ENCODE measurements at regions not wholly inside any gene's neighbourhood (a gene's known extent, or its start where the extent isn't known, plus 50 kb on each side); places are given as distances from the start of the nearest gene placed in this dataset.
"Not testable (repeated sequence)": the region's sequence is repeated elsewhere in the genome, so short reads cannot be mapped to it uniquely, and the experiment has no call there.

DNA sequence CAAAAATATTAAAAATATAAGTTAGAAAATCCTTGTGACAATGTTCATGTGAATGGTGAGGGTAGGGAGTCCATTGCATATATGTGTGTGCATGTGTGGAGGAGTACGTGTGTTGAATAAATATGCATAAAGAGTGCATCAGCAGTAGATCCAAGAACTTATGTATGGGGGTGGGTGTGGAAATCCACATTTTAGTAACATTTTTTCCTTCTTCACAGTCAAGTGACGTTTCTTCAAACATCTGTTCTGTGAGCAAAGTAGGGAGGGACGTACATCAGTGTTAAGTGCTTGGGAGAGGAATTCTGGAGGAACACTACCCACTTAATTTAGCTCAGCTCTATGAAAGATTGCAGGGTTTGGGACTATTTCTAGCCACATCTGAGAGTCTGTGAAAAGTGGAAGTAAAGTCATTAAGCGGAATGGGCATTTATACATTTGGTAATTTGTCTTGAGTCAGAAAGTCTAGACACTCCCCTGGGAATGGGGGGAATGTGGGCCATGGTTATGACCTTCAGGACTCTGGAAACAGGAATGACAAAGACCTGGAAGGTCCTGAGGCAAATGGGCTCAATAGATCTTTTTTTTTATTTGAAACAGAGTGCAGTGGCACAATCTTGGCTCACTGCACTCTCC is 156.4 kb upstream of the PLXNC1 start:
- Histone ChIP-seq H3K27me3 (ENCODE audit: low read depth, low read length) (no peaks in the 10 kb centered on the region), H3K9ac (ENCODE audit: low read length) (no peak overlapping the region), H3K36me3 (replicated peaks; ENCODE audit: low read depth, low read length) (no peaks in the 10 kb centered on the region), H4K20me1 (ENCODE audit: insufficient read depth, low read length) (no peaks in the 10 kb centered on the region), H3K4me3 (ENCODE audit: low read length) (no peak overlapping the region), H3K4me2 (ENCODE audit: low read length) (no peak overlapping the region), H3K79me2 (ENCODE audit: low read length) (no peaks in the 10 kb centered on the region), H3K9me3 (ENCODE audit: insufficient read depth, low read length) (no peaks in the 10 kb centered on the region), H3K27ac (ENCODE audit: low read length) (no peak overlapping the region), H3K4me1 (ENCODE audit: low read length) (no peaks in the 10 kb centered on the region), H2AFZ (ENCODE audit: low read depth, low read length) (no peak overlapping the region)
- no peak for TF ChIP-seq EZH2phosphoT487 (IDR thresholded peaks at IDR 0.05; ENCODE audit: low read depth)
- TF ChIP-seq, protein P1, sequence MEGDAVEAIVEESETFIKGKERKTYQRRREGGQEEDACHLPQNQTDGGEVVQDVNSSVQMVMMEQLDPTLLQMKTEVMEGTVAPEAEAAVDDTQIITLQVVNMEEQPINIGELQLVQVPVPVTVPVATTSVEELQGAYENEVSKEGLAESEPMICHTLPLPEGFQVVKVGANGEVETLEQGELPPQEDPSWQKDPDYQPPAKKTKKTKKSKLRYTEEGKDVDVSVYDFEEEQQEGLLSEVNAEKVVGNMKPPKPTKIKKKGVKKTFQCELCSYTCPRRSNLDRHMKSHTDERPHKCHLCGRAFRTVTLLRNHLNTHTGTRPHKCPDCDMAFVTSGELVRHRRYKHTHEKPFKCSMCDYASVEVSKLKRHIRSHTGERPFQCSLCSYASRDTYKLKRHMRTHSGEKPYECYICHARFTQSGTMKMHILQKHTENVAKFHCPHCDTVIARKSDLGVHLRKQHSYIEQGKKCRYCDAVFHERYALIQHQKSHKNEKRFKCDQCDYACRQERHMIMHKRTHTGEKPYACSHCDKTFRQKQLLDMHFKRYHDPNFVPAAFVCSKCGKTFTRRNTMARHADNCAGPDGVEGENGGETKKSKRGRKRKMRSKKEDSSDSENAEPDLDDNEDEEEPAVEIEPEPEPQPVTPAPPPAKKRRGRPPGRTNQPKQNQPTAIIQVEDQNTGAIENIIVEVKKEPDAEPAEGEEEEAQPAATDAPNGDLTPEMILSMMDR (IDR thresholded peaks at IDR 0.05; ENCODE audit: low read depth, low read length): no peak

DNA sequence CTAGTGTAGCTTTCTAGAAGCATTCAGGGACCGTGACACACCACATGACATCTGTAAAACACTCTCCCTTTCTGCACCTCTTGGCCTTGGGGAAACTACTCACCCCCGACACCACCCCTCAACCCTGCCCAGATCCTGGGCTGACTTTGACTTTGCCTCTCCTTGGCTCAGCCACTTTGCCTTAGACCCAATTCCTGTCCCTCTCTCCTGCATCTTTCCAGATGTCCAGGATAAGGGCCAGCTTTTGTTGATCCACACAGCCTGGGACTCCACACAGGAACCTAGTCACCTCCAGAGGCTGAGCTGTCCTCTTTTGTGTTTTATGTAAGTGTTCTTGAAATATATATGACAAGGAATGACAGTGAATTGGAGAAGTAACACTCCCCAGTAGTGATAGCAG is 153.7 kb upstream of the PLXNC1 start:
- Histone ChIP-seq H3K27me3 (ENCODE audit: low read depth, low read length) (no peaks in the 10 kb centered on the region), H3K4me1 (ENCODE audit: low read length) (no peaks in the 10 kb centered on the region), H2AFZ (ENCODE audit: low read depth, low read length) (no peak overlapping the region), H3K79me2 (ENCODE audit: low read length) (no peaks in the 10 kb centered on the region), H3K4me2 (ENCODE audit: low read length) (no peak overlapping the region), H3K9ac (ENCODE audit: low read length) (no peak overlapping the region), H3K9me3 (ENCODE audit: insufficient read depth, low read length) (no peaks in the 10 kb centered on the region), H3K36me3 (replicated peaks; ENCODE audit: low read depth, low read length) (no peaks in the 10 kb centered on the region), H4K20me1 (ENCODE audit: insufficient read depth, low read length) (no peaks in the 10 kb centered on the region), H3K27ac (ENCODE audit: low read length) (no peak overlapping the region), H3K4me3 (ENCODE audit: low read length) (no peak overlapping the region)
- TF ChIP-seq EZH2phosphoT487 (IDR thresholded peaks at IDR 0.05; ENCODE audit: low read depth): no peak
- TF ChIP-seq, protein P1 (IDR thresholded peaks at IDR 0.05; ENCODE audit: low read depth, low read length): no peak

DNA sequence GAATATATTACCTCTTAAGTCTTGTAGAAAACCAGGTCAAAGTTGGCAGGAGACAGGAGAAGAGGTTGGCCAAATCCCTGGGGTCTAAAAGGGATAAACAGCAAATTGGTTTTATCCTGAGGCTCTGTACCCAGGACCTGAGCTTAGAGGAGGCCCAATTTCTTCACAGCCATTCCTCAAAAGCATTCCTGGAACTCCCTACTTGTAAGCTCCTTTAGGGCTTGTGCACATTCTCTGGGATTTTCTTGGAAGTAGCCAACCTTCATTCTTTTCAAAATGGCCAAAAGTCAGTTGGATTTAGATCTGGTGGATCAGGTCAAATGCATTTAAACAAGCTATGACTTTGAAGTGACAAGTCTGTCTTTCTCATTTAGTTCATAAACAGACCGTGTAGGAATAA is 152.1 kb upstream of the PLXNC1 start:
- TF ChIP-seq, protein P1 (IDR thresholded peaks at IDR 0.05; ENCODE audit: low read depth, low read length): no peak
- no peak for TF ChIP-seq EZH2phosphoT487 (IDR thresholded peaks at IDR 0.05; ENCODE audit: low read depth)
- Histone ChIP-seq H4K20me1 (ENCODE audit: insufficient read depth, low read length) (no peaks in the 10 kb centered on the region), H3K9me3 (ENCODE audit: insufficient read depth, low read length) (no peaks in the 10 kb centered on the region), H3K27me3 (ENCODE audit: low read depth, low read length) (no peaks in the 10 kb centered on the region), H3K36me3 (replicated peaks; ENCODE audit: low read depth, low read length) (no peaks in the 10 kb centered on the region), H3K27ac (ENCODE audit: low read length) (no peak overlapping the region), H3K4me3 (ENCODE audit: low read length) (no peak overlapping the region), H2AFZ (ENCODE audit: low read depth, low read length) (no peak overlapping the region), H3K9ac (ENCODE audit: low read length) (no peak overlapping the region), H3K4me2 (ENCODE audit: low read length) (no peak overlapping the region), H3K79me2 (ENCODE audit: low read length) (no peaks in the 10 kb centered on the region), H3K4me1 (ENCODE audit: low read length) (no peaks in the 10 kb centered on the region)

DNA sequence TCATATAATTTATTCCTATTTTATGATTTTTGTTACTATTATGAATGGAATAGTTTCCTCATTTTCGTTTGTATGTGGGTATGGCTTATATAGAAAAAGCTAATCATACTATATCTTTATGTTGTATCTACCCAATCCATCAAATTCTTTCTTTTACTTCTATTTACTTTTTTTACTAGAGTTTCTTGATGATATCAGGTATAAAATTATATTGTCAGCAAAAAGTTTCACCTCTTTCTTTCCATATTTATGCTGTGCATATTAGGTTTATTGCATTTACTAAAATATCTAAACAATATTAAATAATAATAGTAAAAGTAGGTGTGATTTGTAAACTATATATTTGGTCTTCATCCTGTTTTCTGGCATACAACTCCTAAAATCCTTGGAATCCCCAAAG is 146.7 kb upstream of the PLXNC1 start:
- Histone ChIP-seq H3K9ac (ENCODE audit: low read length) (no peak overlapping the region), H3K27me3 (ENCODE audit: low read depth, low read length) (no peaks in the 10 kb centered on the region), H3K79me2 (ENCODE audit: low read length) (no peaks in the 10 kb centered on the region), H4K20me1 (ENCODE audit: insufficient read depth, low read length) (no peaks in the 10 kb centered on the region), H3K4me1 (ENCODE audit: low read length) (no peaks in the 10 kb centered on the region), H2AFZ (ENCODE audit: low read depth, low read length) (no peak overlapping the region), H3K9me3 (ENCODE audit: insufficient read depth, low read length) (no peaks in the 10 kb centered on the region), H3K36me3 (replicated peaks; ENCODE audit: low read depth, low read length) (no peaks in the 10 kb centered on the region), H3K4me2 (ENCODE audit: low read length) (no peak overlapping the region), H3K4me3 (ENCODE audit: low read length) (no peak overlapping the region), H3K27ac (ENCODE audit: low read length) (no peak overlapping the region)
- no peak for TF ChIP-seq EZH2phosphoT487 (IDR thresholded peaks at IDR 0.05; ENCODE audit: low read depth)
- TF ChIP-seq, protein P1 (IDR thresholded peaks at IDR 0.05; ENCODE audit: low read depth, low read length): no peak

DNA sequence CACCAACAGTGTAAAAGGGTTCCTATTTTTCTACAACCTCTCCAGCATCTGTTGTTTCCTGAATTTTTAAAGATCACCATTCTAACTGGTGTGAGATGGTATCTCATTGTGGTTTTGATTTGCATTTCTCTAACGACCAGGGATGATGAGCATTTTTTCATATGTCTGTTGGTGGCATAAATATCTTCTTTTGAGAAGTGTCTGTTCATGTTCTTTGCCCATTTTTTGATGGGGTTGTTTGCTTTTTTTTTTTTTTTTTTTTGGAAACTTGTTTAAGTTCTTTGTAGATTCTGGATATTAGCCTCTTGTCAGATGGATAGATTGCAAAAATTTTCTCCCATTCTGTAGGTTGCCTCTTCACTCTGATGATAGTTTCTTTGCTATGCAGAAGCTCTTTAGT is 145.5 kb upstream of the PLXNC1 start:
- H3K79me2 ChIP-seq (ENCODE audit: low read length); H4K20me1 ChIP-seq (ENCODE audit: insufficient read depth, low read length); H3K4me1 ChIP-seq (ENCODE audit: low read length); H3K9ac ChIP-seq (ENCODE audit: low read length); H3K4me2 ChIP-seq (ENCODE audit: low read length); H3K9me3 ChIP-seq (ENCODE audit: insufficient read depth, low read length); H3K27ac ChIP-seq (ENCODE audit: low read length); H3K4me3 ChIP-seq (ENCODE audit: low read length); H3K36me3 ChIP-seq (replicated peaks; ENCODE audit: low read depth, low read length); H3K27me3 ChIP-seq (ENCODE audit: low read depth, low read length); H2AFZ ChIP-seq (ENCODE audit: low read depth, low read length): not testable (repeated sequence)

- H3K9me3 ChIP-seq (ENCODE audit: insufficient read depth, low read length); H3K27ac ChIP-seq (ENCODE audit: low read length); H3K9ac ChIP-seq (ENCODE audit: low read length); H3K27me3 ChIP-seq (ENCODE audit: low read depth, low read length); H3K79me2 ChIP-seq (ENCODE audit: low read length); H4K20me1 ChIP-seq (ENCODE audit: insufficient read depth, low read length); H3K4me3 ChIP-seq (ENCODE audit: low read length); H3K36me3 ChIP-seq (replicated peaks; ENCODE audit: low read depth, low read length): not testable (repeated sequence)
- 0 out of 2 replicates have a peak overlapping the region, but pooled peaks have one; percentile 12 for H3K4me2 ChIP-seq (ENCODE audit: low read length)
- peaks cover 17% of the 10 kb centered on the region for H3K4me1 ChIP-seq (ENCODE audit: low read length)
- 0 out of 2 replicates have a peak overlapping the region, but pooled peaks have one; percentile 31 for H2AFZ ChIP-seq (ENCODE audit: low read depth, low read length)
These were observed 140.5 kb upstream of the PLXNC1 start for GRCh38 chr12:94007833-94008232.
